Stimulated activated CD4-positive, alpha-beta T cell treated with anti-CD3 and anti-CD28 coated beads, TNF-alpha, amount 100 ng/mL, for 4 hours (primary cell): ENCODE measurements at regions not wholly inside any gene's neighbourhood (a gene's known extent, or its start where the extent isn't known, plus 50 kb on each side); places are given as distances from the start of the nearest gene placed in this dataset.

Experiments
- DNase-seq, 3 experiments: peaks; one replicate each; pipeline ENCODE4 v3.0.0-alpha.2; 2020; ENCODE audit warnings: low read depth in 3 of 3

GRCh38 chr3:42037318-42037945 lies 53.7 kb upstream of the TRAK1 start:
- no peak for DNase-seq

- DNase-seq = no peak
Observed at GRCh38 chr3:42036483-42036823, 54.7 kb upstream of the TRAK1 start.

GRCh38 chr3:42035816-42036482 lies 55.2 kb upstream of the TRAK1 start:
- DNase-seq = no peak

GRCh38 chr3:42035007-42035406 lies 56.1 kb upstream of the TRAK1 start:
- DNase-seq = no peak

- no peak for DNase-seq
Observed at GRCh38 chr3:42033741-42034140, 57.4 kb upstream of the TRAK1 start.

GRCh38 chr3:42032693-42033349 lies 58.3 kb upstream of the TRAK1 start:
- DNase-seq = no peak

- no peak for DNase-seq
Observed at GRCh38 chr3:42031808-42032480, 59.2 kb upstream of the TRAK1 start.

- DNase-seq = no peak
Observed at GRCh38 chr3:42028474-42028873, 62.7 kb upstream of the TRAK1 start.

GRCh38 chr3:42027571-42027970 lies 63.6 kb upstream of the TRAK1 start:
- DNase-seq = no peak

GRCh38 chr3:42025370-42026138 lies 63.7 kb upstream of the ULK4 start:
- DNase-seq = no peak

- no peak for DNase-seq
Observed at GRCh38 chr3:42024591-42025351, 62.9 kb upstream of the ULK4 start.

GRCh38 chr3:42023380-42023779 lies 61.5 kb upstream of the ULK4 start:
- peak in 1 of 3 experiments; percentile 4 for DNase-seq

- no peak for DNase-seq
Observed at GRCh38 chr3:42022355-42022754, 60.5 kb upstream of the ULK4 start.

- DNase-seq = no peak
Observed at GRCh38 chr3:42020684-42021307, 58.9 kb upstream of the ULK4 start.

GRCh38 chr3:42019953-42020260 lies 58.0 kb upstream of the ULK4 start:
- no peak for DNase-seq

- DNase-seq = no peak
Observed at GRCh38 chr3:42019144-42019952, 57.4 kb upstream of the ULK4 start.

GRCh38 chr3:42014921-42015533 lies 53.1 kb upstream of the ULK4 start:
- no peak for DNase-seq

GRCh38 chr3:42014458-42014920 lies 52.6 kb upstream of the ULK4 start:
- no peak for DNase-seq

- DNase-seq = peak in 2 of 3 experiments; percentile 16 to 21
Observed at GRCh38 chr3:42013691-42014457, 52.0 kb upstream of the ULK4 start.
